IMR-90 (cell line): ENCODE measurements at regions not wholly inside any gene's neighbourhood (a gene's known extent, or its start where the extent isn't known, plus 50 kb on each side); places are given as distances from the start of the nearest gene placed in this dataset.

ENCODE experiments used
- ATAC-seq: fragments of 200-7000 bp; cut with Tn5 transposase; 2 replicates; pipeline ENCODE4 v1.9.1; 2020; ENCODE audit warnings: low read depth, mild to moderate bottlenecking, moderate library complexity
- BruUV-seq: library from RNA; stranded (reverse); fragments of 400-500 nt; replicated peaks from 2 replicates; lab custom pipeline; 2021; lab: Mats Ljungman, UMichigan
- CTCF ChIA-PET: fragments of 300-600 bp; formaldehyde crosslinking; extraction: SDS; loops from one replicate; lab custom pipeline; 2021; ENCODE audit warnings: antibody characterized with exemption; lab: Yijun Ruan, JAX
- POLR2A ChIA-PET: fragments of 300-600 bp; sonication (Branson Sonifier 250); formaldehyde crosslinking; loops from one replicate; lab custom pipeline; 2022; ENCODE audit warnings: antibody characterized with exemption; ENCODE audit not compliant: unreplicated experiment; lab: Charles Lee
- DNase-seq: peaks from one replicate; pipeline ENCODE4 v3.0.0; 2013
- H2AFZ ChIP-seq: replicated peaks from 2 replicates; pipeline ENCODE3; 2013; ENCODE audit warnings: low read length, mild to moderate bottlenecking; ENCODE audit not compliant: poor library complexity
- H2AK5ac ChIP-seq: 2 replicates; pipeline ENCODE4 v1.6.1; 2013; ENCODE audit warnings: low read depth, low read length, inconsistent platforms
- H2AK9ac ChIP-seq: replicated peaks from 2 replicates; pipeline ENCODE3; 2013; ENCODE audit warnings: mild to moderate bottlenecking, low read depth, low read length, moderate library complexity; ENCODE audit not compliant: poor library complexity
- H2BK120ac ChIP-seq: 2 replicates; pipeline ENCODE4 v1.6.1; 2013; ENCODE audit warnings: low read depth, low read length, inconsistent platforms
- H2BK15ac ChIP-seq: 3 replicates; pipeline ENCODE4 v1.6.1; 2013; ENCODE audit warnings: low read depth, low read length, inconsistent platforms
- H2BK20ac ChIP-seq: 2 replicates; pipeline ENCODE4 v1.6.1; 2013; ENCODE audit warnings: low read depth, mild to moderate bottlenecking, inconsistent platforms, low read length, moderate library complexity
- H2BK5ac ChIP-seq: 2 replicates; pipeline ENCODE4 v1.6.1; 2013; ENCODE audit warnings: mild to moderate bottlenecking, low read depth, low read length, inconsistent platforms; ENCODE audit not compliant: poor library complexity, severe bottlenecking
- H3K14ac ChIP-seq: replicated peaks from 2 replicates; pipeline ENCODE4 v1.6.1; 2013; ENCODE audit warnings: low read depth, low read length, inconsistent platforms
- H3K18ac ChIP-seq: 2 replicates; pipeline ENCODE4 v1.6.1; 2013; ENCODE audit warnings: low read depth, low read length, control low read depth
- H3K23ac ChIP-seq: 2 replicates; pipeline ENCODE4 v1.6.1; 2013; ENCODE audit warnings: low read depth, low read length, inconsistent platforms
- H3K27ac ChIP-seq: 2 replicates; pipeline ENCODE4 v1.5.1; 2013; ENCODE audit warnings: mild to moderate bottlenecking, control low read depth, low read length; ENCODE audit not compliant: insufficient read depth
- H3K27me3 ChIP-seq: 2 replicates; pipeline ENCODE4 v1.6.1; 2013; ENCODE audit warnings: low read length; ENCODE audit not compliant: control insufficient read depth, insufficient read depth
- H3K36me3 ChIP-seq: 2 replicates; pipeline ENCODE4 v1.6.1; 2013; ENCODE audit warnings: low read length, mixed read lengths; ENCODE audit not compliant: control insufficient read depth, insufficient read depth
- H3K4ac ChIP-seq: 2 replicates; pipeline ENCODE4 v1.6.1; 2013; ENCODE audit warnings: low read depth, low read length, inconsistent platforms
- H3K4me1 ChIP-seq: 2 replicates; pipeline ENCODE4 v1.6.1; 2013; ENCODE audit warnings: low read length, mixed read lengths; ENCODE audit not compliant: control insufficient read depth, insufficient read depth
- H3K4me2 ChIP-seq: 2 replicates; pipeline ENCODE4 v1.6.1; 2013; ENCODE audit warnings: low read depth, mild to moderate bottlenecking, control low read depth, low read length, moderate library complexity
- H3K4me3 ChIP-seq: 2 replicates; pipeline ENCODE4 v1.5.1; 2013; ENCODE audit warnings: low read depth, mild to moderate bottlenecking, control low read depth, low read length, moderate library complexity; ENCODE audit not compliant: insufficient read depth
- H3K56ac ChIP-seq: 2 replicates; pipeline ENCODE4 v1.6.1; 2013; ENCODE audit warnings: low read length, inconsistent platforms; ENCODE audit not compliant: insufficient read depth; ENCODE audit errors: extremely low read depth
- H3K79me1 ChIP-seq, 2 experiments: 2 replicates each; pipeline ENCODE4 v1.6.1; 2013; ENCODE audit warnings: low read length in 2 of 2, inconsistent platforms in 1 of 2, low read depth in 1 of 2
- H3K9ac ChIP-seq: 2 replicates; pipeline ENCODE4 v1.6.1; 2013; ENCODE audit warnings: low read depth, low read length, control low read depth
- H3K9me1 ChIP-seq: 2 replicates; pipeline ENCODE4 v1.6.1; 2013; ENCODE audit warnings: low read length, inconsistent platforms; ENCODE audit not compliant: insufficient read depth
- H3K9me3 ChIP-seq: 2 replicates; pipeline ENCODE4 v1.6.1; 2013; ENCODE audit warnings: low read length; ENCODE audit not compliant: control insufficient read depth, insufficient read depth
- H4K20me1 ChIP-seq: 2 replicates; pipeline ENCODE4 v1.6.1; 2013; ENCODE audit warnings: low read length, inconsistent platforms; ENCODE audit not compliant: insufficient read depth
- H4K5ac ChIP-seq: 2 replicates; pipeline ENCODE4 v1.6.1; 2013; ENCODE audit warnings: mild to moderate bottlenecking, low read depth, low read length, control low read depth
- H4K8ac ChIP-seq, 2 experiments: 2 replicates each; pipeline ENCODE4 v1.6.1; 2013; ENCODE audit warnings: low read depth in 2 of 2, low read length in 2 of 2, control low read depth in 1 of 2, inconsistent platforms in 1 of 2
- H4K91ac ChIP-seq: 2 replicates; pipeline ENCODE4 v1.6.1; 2013; ENCODE audit warnings: low read depth, low read length, inconsistent platforms; ENCODE audit not compliant: insufficient read depth
- BHLHE40 ChIP-seq: fragments of 150-350 bp; IDR thresholded peaks from 2 replicates; pipeline ENCODE4 v1.6.1; 2016; ENCODE audit warnings: mild to moderate bottlenecking, low read depth, low read length
- CEBPB ChIP-seq: IDR thresholded peaks from 2 replicates; pipeline ENCODE4 v1.6.1; 2012; ENCODE audit warnings: low read depth, low read length, improper control_type of control experiment
- FOS ChIP-seq: fragments of 150-350 bp; IDR thresholded peaks from 2 replicates; pipeline ENCODE4 v1.6.1; 2016; ENCODE audit warnings: low read depth, low read length
- MXI1 ChIP-seq: IDR thresholded peaks from 2 replicates; pipeline ENCODE4 v1.6.1; 2012; ENCODE audit warnings: low read depth, mild to moderate bottlenecking, low read length, moderate library complexity, borderline replicate concordance
- NFE2L2 ChIP-seq: fragments of 150-350 bp; IDR thresholded peaks from 2 replicates; pipeline ENCODE4 v1.6.1; 2016; ENCODE audit warnings: low read depth, mild to moderate bottlenecking, low read length
- POLR2A ChIP-seq: IDR thresholded peaks from 2 replicates; pipeline ENCODE4 v1.6.1; 2012; ENCODE audit warnings: mild to moderate bottlenecking, low read depth, low read length
- RAD21 ChIP-seq: IDR thresholded peaks from 2 replicates; pipeline ENCODE4 v1.6.1; 2012; ENCODE audit warnings: low read length, improper control_type of control experiment
- RFX5 ChIP-seq: IDR thresholded peaks from 2 replicates; pipeline ENCODE4 v1.8.0; 2012; ENCODE audit warnings: low read depth, mild to moderate bottlenecking, low read length, moderate library complexity
- SMC3 ChIP-seq: fragments of 150-350 bp; IDR thresholded peaks from 2 replicates; pipeline ENCODE4 v1.6.1; 2016; ENCODE audit warnings: low read depth, mild to moderate bottlenecking, antibody characterized with exemption, low read length, moderate library complexity
- WGBS, 2 experiments: methylation state at CpG; one replicate each; pipeline versions ENCODE4 v1.1.5 to v1.1.7; 2013; ENCODE audit warnings: missing lambda C conversion rate in 2 of 2; ENCODE audit not compliant: insufficient read length in 1 of 2; ENCODE audit errors: extremely low coverage in 2 of 2; 5-methylcytosine and 5-hydroxymethylcytosine counted together
- dilution Hi-C: fragments of 300-500 bp; cut with HindIII; formaldehyde crosslinking; loops from one replicate; pipeline ENCODE4 v1.14.3; 2018; ENCODE audit warnings: low sequenced_read_pairs; ENCODE audit not compliant: unreplicated experiment
- in situ Hi-C: fragments of 300-500 bp; cut with MboI; formaldehyde crosslinking; loops from 3 replicates; pipeline ENCODE4 v1.14.3; 2019; ENCODE audit warnings: low sequenced_read_pairs, inconsistent platforms, mixed read lengths
- intact Hi-C: fragments of 100-400 bp; cut with micrococcal nuclease; formaldehyde crosslinking; loops from 2 replicates; pipeline ENCODE4 v1.10.0; 2022
- TF ChIP-seq, protein P1 (sequence below): fragments of 150-350 bp; IDR thresholded peaks from 2 replicates; pipeline ENCODE4 v1.6.1; 2016; ENCODE audit warnings: low read depth, mild to moderate bottlenecking, low read length, moderate library complexity, borderline replicate concordance

DNA sequence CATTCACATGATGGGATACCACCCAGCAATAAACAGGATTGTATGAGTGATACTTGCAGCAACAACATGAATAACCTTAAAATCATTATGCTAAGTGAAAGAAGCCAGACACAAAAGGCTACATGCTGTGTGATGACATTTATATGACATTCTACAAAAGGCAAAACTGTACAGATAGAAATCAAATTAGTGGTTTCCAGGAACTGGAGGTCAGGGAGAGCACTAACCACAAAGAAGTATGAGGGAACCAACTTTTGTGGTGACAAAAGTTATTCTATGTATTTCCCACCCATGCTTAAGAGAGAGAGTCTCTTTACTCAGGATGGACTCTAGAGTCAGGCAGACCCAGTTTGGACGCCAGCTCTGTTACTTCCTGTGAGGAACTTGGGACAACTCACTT is 364.5 kb upstream of the DAB1 start:
- H4K91ac ChIP-seq = no peak overlapping the region
- in situ Hi-C loops (no loop called here), intact Hi-C loops (no loop called here), dilution Hi-C loops (no loop called here)
- no peak overlapping the region for H2BK5ac ChIP-seq
- no peaks in the 10 kb centered on the region for H4K20me1 ChIP-seq
- no peak overlapping the region for H3K4me2 ChIP-seq
- H2BK15ac ChIP-seq = no peak overlapping the region
- H3K36me3 ChIP-seq = no peaks in the 10 kb centered on the region
- TF ChIP-seq RAD21 = no peak
- no peak for TF ChIP-seq MXI1
- no peak for TF ChIP-seq NFE2L2
- TF ChIP-seq RFX5 = no peak
- TF ChIP-seq CEBPB = no peak
- no peak for TF ChIP-seq FOS
- TF ChIP-seq, protein P1, sequence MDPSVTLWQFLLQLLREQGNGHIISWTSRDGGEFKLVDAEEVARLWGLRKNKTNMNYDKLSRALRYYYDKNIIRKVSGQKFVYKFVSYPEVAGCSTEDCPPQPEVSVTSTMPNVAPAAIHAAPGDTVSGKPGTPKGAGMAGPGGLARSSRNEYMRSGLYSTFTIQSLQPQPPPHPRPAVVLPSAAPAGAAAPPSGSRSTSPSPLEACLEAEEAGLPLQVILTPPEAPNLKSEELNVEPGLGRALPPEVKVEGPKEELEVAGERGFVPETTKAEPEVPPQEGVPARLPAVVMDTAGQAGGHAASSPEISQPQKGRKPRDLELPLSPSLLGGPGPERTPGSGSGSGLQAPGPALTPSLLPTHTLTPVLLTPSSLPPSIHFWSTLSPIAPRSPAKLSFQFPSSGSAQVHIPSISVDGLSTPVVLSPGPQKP = no peak
- TF ChIP-seq SMC3 = no peak
- no peak for TF ChIP-seq POLR2A
- no peak for TF ChIP-seq BHLHE40
- no peaks in the 10 kb centered on the region for H3K79me1 ChIP-seq
- ChIA-PET POLR2A (no interaction called here), CTCF (no interaction called here)
- BruUV-seq = no TSS peak
- no peak overlapping the region for H3K4ac ChIP-seq
- no peak overlapping the region for H2BK120ac ChIP-seq
- H4K8ac ChIP-seq = no peak overlapping the region
- DNase-seq = no peak
- H3K27ac ChIP-seq = no peak overlapping the region
- H3K9me1 ChIP-seq = no peaks in the 10 kb centered on the region
- H3K4me1 ChIP-seq = no peaks in the 10 kb centered on the region
- no peak overlapping the region for H3K14ac ChIP-seq
- no peak overlapping the region for H3K18ac ChIP-seq
- no peak overlapping the region for H2AFZ ChIP-seq
- no peak overlapping the region for H2BK20ac ChIP-seq
- no peak overlapping the region for H3K9ac ChIP-seq
- no peak for ATAC-seq
- no peak overlapping the region for H4K5ac ChIP-seq
- WGBS, 2 experiments = no CpG with 5 or more reads among the region's 1 CpG
- H3K4me3 ChIP-seq = no peak overlapping the region
- H2AK9ac ChIP-seq = no peak overlapping the region
- no peak overlapping the region for H3K23ac ChIP-seq
- no peaks in the 10 kb centered on the region for H3K27me3 ChIP-seq
- no peak overlapping the region for H3K56ac ChIP-seq
- H3K9me3 ChIP-seq = no peaks in the 10 kb centered on the region
- H2AK5ac ChIP-seq = no peak overlapping the region
